Glomerular endothelial cell (primary cell): ENCODE measurements at regions not wholly inside any gene's neighbourhood (a gene's known extent, or its start where the extent isn't known, plus 50 kb on each side); places are given as distances from the start of the nearest gene placed in this dataset.
"Not testable (repeated sequence)": the region's sequence is repeated elsewhere in the genome, so short reads cannot be mapped to it uniquely, and the experiment has no call there.

Experiments
- DNase-seq: peaks from one replicate; pipeline ENCODE4 v3.0.0-alpha.2; 2011; ENCODE audit warnings: low read depth, low spot score; ENCODE audit errors: extremely low read depth

- not testable (repeated sequence) for DNase-seq
These were observed 271.5 kb upstream of the PLGLB2 start for GRCh38 chr2:87476223-87476872.

GRCh38 chr2:87476936-87477335, 271.0 kb upstream of the PLGLB2 start:
- not testable (repeated sequence) for DNase-seq

DNA sequence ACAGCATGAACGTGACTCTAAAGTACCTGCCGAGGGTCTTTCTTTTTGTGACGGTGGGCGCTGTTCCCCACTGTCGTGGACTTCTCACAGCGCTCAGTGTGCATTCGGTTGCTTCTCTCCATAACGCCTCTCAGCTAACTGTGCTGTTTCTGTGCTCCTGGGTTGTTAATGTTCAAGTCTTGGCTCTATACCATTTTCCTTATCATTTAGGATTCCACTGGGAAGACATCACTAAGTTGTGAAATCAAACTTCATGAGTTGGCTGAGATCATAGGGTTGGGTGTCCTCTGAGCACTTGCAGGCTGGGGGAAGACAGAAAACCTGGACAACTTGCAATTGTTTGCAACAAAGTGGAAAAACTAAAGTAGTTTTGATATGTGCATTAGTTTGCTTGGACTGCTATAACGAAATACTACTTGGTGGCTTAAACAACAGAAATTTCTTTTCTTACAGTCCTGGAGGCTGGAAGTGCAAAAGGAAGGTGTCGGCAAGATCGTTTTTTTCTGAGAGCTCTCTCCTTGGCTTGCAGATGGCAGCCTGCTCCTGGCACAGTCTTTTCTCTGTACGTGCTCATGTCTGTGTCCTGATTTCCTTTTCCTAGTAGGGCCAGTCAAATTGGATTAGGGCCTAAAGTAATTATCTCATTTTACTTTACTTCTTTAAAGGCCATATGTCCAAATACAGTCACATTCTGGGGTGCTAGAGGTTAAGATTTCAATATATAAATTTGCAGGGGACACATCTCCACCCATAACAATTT, 270.0 kb upstream of the PLGLB2 start:
- not testable (repeated sequence) for DNase-seq

DNA sequence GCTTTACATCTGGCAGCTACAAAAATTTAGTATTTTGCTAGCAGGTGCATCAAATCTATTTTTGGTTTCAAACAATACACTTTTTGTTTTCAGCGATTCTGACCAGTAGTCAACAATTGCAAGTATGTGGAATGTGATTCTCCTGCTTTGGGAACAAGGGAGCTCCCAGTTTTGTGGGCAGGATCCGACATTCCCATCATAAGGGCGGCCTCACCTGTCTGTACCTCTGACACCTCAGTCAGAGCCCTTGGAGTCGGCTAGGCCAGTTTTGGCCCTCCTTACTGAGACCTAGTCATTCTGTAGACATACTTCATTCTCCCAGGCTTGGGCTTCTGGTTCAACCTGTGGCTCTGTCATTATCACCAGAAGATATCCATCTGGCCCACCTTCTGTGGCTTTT, 269.0 kb upstream of the PLGLB2 start:
- DNase-seq: not testable (repeated sequence)

- DNase-seq: not testable (repeated sequence)
These were observed 264.7 kb upstream of the PLGLB2 start for GRCh38 chr2:87483093-87483680.

DNA sequence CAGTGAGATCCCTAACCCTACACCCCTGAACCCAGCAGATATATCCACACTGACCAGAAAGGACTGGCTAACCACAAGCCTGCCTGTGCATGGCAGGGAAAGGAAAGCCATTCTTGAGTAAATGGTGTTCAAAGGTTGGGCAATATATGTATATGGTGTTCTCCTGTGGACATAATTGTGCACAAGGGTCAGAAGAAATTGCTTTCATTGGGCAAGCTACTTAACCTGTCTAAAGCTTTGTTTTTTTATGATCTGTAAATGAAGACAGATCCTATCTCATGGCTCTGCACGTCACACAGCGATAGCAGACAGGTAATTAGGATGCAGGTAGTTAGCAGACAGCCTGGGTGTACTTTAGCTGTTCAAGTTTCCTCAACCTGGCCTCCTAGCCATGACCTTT, 263.5 kb upstream of the PLGLB2 start:
- not testable (repeated sequence) for DNase-seq

- not testable (repeated sequence) for DNase-seq
These were observed 262.4 kb upstream of the PLGLB2 start for GRCh38 chr2:87485455-87485854.

- DNase-seq: not testable (repeated sequence)
These were observed 262.0 kb upstream of the PLGLB2 start for GRCh38 chr2:87485884-87486283.

DNA sequence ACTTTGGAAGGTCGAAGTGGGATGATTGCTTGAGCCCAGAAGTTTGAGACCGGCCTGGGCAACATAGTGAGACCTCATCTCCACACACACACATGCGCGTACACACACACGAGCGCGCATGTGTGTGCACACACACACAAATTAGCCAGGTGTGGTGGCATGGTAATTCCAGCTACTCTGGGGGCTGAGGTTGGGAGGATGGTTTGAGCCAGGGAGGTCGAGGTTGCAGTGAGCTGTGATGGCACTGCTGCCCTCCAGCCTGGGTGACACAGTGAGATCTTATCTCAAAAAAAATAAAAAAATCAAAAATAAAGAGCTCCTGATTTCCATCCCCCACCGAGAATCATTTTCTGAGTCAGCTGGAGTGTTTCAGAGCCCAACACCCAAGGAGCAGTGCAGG, 261.5 kb upstream of the PLGLB2 start:
- not testable (repeated sequence) for DNase-seq

DNA sequence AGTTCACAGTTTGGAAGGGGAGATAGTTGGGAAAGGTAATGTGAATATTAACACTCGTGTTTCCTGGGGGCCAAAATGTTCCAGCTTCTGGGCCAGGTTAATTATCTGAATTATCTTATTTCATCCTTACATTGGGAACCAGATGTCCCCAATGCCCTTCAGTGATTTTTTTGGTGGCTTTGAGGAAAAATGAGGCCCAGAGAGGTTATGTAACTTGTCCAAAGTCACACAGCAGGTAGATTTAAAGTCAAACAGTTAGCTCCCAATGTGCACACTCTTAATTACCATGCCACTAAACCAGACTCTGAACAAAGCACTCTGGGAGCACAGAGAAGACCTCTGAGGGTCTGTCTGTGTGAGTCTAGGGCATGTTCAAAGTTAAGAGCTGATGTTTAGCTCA, 259.9 kb upstream of the PLGLB2 start:
- not testable (repeated sequence) for DNase-seq

GRCh38 chr2:87488991-87489390, 258.9 kb upstream of the PLGLB2 start:
- not testable (repeated sequence) for DNase-seq

DNA sequence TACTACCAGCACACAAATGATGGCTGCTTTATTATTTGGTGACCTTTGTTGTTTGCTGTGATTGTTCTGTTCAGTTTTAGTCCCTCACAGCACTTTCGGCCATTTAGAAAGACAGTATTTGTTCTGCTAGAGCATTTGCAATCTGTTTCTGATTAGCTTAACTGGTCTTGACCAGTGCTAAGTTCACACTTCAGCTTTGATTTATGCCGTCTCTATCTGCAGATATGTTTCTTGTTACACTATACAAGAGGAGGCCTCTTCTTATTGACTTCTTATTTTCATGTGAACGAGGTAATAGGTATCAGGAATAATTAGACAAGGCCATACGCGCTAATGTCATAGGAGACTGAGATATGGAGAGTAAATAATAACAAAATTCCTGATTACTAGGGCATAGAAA, 253.0 kb upstream of the PLGLB2 start:
- DNase-seq: not testable (repeated sequence)

DNA sequence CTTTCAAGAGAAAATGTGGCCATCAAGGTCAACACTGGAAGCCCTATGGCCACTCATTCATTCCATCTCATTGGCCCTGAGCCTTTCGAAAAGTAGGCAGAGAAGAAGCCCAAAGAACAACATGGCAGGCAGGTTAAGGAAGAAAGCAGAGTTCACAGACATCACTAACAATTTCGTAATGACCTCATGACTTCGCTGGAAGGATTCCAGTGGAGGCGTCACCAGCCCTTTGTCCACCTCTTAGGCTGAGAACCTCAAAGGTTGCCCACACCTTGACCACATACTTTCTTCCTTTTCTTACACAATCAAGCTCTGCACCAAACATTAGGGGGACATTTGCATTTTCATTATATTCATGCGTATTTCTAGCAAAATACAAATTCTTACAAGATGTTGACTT, 252.4 kb upstream of the PLGLB2 start:
- DNase-seq: not testable (repeated sequence)

GRCh38 chr2:87496036-87497006, 251.6 kb upstream of the PLGLB2 start:
- peak; percentile 23 for DNase-seq

DNA sequence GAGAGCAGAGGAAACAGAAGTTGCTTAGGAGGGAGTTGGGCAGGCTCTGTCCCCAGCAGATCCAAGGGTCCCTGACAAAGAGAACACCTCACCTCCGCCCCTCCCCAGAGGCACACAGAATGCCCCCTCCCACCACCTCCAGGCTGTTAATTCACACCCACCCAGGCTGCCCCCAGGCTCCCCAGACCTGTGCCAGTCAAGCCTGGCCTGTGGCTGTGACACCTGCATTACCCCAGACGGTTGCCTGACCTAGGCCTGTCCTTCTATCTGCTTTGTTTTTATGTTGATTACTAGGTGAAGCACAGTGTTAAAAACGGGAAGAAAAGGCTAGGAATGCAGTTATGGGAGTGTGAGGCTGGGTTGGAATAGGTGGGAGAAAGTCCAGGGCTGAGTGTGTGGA, 250.8 kb upstream of the PLGLB2 start:
- not testable (repeated sequence) for DNase-seq

DNA sequence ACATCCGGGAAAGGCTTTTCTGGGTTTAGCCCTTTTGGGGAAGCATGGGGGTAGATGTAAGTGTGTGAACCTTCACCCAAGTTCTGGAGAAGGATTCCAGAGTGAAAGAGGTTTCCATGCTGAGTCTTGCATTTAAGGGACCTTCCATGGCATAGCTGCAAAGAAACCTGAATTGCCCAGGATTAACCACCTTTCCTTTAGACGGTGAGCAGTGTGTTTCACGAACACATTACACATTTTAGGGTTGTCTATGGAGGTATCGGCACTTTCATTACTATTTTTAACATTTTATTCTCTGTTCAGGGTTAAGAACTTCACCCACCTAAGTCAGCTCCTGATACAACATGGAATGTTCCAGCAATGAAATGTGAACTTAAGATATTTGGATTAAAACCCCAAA, 250.2 kb upstream of the PLGLB2 start:
- DNase-seq: not testable (repeated sequence)

- DNase-seq: not testable (repeated sequence)
These were observed 249.6 kb upstream of the PLGLB2 start for GRCh38 chr2:87498169-87498853.

GRCh38 chr2:87498854-87499238, 249.0 kb upstream of the PLGLB2 start:
- DNase-seq: not testable (repeated sequence)

GRCh38 chr2:87499860-87500259, 248.0 kb upstream of the PLGLB2 start:
- peak; percentile 22 for DNase-seq

DNA sequence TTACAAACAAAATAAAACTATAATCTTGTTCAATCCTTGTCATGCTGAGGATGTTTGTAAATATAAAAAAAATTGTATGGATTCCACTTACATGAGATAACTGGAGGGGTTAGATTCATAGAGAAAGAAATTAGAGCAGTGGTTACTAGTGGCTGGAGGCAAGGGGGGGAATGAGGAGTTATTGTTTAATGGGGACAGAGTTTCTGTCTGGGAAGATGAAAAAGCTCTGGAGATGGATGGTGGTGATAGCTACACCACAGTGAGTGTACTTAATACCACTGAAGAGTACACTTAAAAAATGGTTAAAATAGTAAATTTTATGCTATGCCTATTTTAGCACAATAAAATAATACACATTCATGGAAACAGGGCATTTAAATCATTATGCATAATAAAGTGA, 247.5 kb upstream of the PLGLB2 start:
- DNase-seq: not testable (repeated sequence)
